Testis (tissue), 2 donors: ENCODE measurements at regions not wholly inside any gene's neighbourhood (a gene's known extent, or its start where the extent isn't known, plus 50 kb on each side); places are given as distances from the start of the nearest gene placed in this dataset.

Source experiments
- DNase-seq: peaks from one replicate; pipeline ENCODE4 v3.0.0-alpha.2; 2019
- H3K27ac ChIP-seq, 2 donors: fragments of 200-600 bp; sonication (generic); one replicate each; pipeline ENCODE4 v1.5.1; 2019
- H3K27me3 ChIP-seq: fragments of 200-600 bp; sonication (generic); one replicate; pipeline ENCODE4 v1.5.1; 2019
- H3K36me3 ChIP-seq: fragments of 200-600 bp; sonication (generic); one replicate; pipeline ENCODE4 v1.5.1; 2017; ENCODE audit warnings: low read depth; ENCODE audit errors: missing control alignments
- H3K4me1 ChIP-seq: fragments of 200-600 bp; sonication (generic); one replicate; pipeline ENCODE4 v1.5.1; 2019
- H3K4me3 ChIP-seq, 2 donors: fragments of 200-600 bp; sonication (generic); one replicate each; pipeline ENCODE4 v1.5.1; 2017 to 2019
- H3K9me3 ChIP-seq: fragments of 200-600 bp; sonication (generic); one replicate; pipeline ENCODE4 v1.5.1; 2017
- POLR2A ChIP-seq: fragments of 450-650 bp; IDR thresholded peaks from one replicate; pipeline ENCODE4 v1.6.1; 2017; ENCODE audit warnings: antibody characterized with exemption, mild to moderate bottlenecking, moderate library complexity
- WGBS, 2 donors: methylation state at CpG; one replicate each; pipeline ENCODE4 v1.1.5; 2018; 5-methylcytosine and 5-hydroxymethylcytosine counted together
- intact Hi-C: fragments of 100-400 bp; cut with DNase I; formaldehyde crosslinking; loops from one replicate; pipeline ENCODE4 v1.15.1; 2023; ENCODE audit warnings: low total_unique reads
- TF ChIP-seq, protein P1 (sequence below), 3 experiments: fragments of 450-650 bp in 2 of 3; fragments of 200-600 bp in 1 of 3; sonication (generic) in 1 of 3; IDR thresholded peaks; one replicate each; pipeline ENCODE4 v1.5.1; 2016 to 2019; ENCODE audit warnings: antibody characterized with exemption in 3 of 3, mild to moderate bottlenecking in 2 of 3, moderate library complexity in 1 of 3

- intact Hi-C loops, result no loop called here
- peaks cover 5% of the 10 kb centered on the region for H3K4me1 ChIP-seq
Measured at GRCh38 chr22:48320048-48320682, 1507.5 kb downstream of the BRD1 start.

DNA sequence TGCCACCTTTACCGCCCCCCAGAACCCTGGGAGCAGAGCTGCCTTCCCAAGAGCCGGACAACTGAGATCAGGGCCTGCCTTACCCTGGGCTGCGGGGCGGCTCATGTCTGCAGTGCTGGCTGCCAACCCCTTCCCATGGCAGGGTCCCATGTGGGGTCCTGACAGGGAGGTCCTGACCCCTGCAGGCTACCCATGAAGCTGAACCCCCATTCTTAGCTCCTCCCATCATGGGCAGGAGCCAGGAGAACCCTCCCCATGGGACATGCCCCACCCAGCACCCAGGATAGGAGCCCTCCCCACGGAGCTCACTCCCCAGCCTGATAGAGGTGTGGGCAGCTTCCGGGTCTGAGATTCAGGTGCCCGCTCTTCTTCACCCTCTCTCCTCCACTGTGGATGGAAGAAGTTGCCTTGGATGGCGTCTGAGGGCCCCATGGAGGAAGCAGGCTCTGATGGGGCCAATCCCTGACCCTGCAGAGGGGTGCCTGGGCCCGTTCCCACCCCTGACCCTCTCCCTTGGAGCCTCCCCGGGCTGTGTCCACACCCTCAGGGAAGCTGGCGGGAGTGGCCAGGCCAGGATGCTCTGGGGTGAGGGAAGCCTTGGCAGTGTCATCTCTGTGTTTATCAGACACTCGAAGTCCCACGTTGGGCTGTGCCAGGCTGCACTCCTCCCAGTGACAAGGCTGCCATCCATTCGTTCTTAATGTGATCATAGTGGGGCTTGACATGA is 1508.2 kb downstream of the BRD1 start:
- no peak overlapping the region for H3K27ac ChIP-seq
- WGBS, 2 donors, result 82 to 86% methylated on average over 6 to 14 of the region's 14 CpGs
- peaks cover 5% of the 10 kb centered on the region for H3K4me1 ChIP-seq

More at GRCh38 chr22:48320048-48320682, 1507.5 kb downstream of the BRD1 start:
- TF ChIP-seq POLR2A, result no peak
- TF ChIP-seq, protein P1, sequence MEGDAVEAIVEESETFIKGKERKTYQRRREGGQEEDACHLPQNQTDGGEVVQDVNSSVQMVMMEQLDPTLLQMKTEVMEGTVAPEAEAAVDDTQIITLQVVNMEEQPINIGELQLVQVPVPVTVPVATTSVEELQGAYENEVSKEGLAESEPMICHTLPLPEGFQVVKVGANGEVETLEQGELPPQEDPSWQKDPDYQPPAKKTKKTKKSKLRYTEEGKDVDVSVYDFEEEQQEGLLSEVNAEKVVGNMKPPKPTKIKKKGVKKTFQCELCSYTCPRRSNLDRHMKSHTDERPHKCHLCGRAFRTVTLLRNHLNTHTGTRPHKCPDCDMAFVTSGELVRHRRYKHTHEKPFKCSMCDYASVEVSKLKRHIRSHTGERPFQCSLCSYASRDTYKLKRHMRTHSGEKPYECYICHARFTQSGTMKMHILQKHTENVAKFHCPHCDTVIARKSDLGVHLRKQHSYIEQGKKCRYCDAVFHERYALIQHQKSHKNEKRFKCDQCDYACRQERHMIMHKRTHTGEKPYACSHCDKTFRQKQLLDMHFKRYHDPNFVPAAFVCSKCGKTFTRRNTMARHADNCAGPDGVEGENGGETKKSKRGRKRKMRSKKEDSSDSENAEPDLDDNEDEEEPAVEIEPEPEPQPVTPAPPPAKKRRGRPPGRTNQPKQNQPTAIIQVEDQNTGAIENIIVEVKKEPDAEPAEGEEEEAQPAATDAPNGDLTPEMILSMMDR (IDR thresholded peaks at IDR 0.05), result no peak
- WGBS, 2 donors, result 83 to 90% methylated on average over 13 of the region's 13 CpGs
- no peak for DNase-seq
- Histone ChIP-seq H3K27ac (no peak overlapping the region), H3K4me3 (no peak overlapping the region), H3K27me3 (no peaks in the 10 kb centered on the region), H3K9me3 (no peaks in the 10 kb centered on the region), H3K36me3 (no peaks in the 10 kb centered on the region)

GRCh38 chr22:48318575-48319320 is 1508.9 kb downstream of the BRD1 start:
- Histone ChIP-seq H3K4me1 (peaks cover 5% of the 10 kb centered on the region), H3K27ac (no peak overlapping the region), H3K36me3 (no peaks in the 10 kb centered on the region), H3K4me3 (no peak overlapping the region), H3K9me3 (no peaks in the 10 kb centered on the region), H3K27me3 (no peaks in the 10 kb centered on the region)
- 80 to 92% methylated on average over 11 to 12 of the region's 13 CpGs for WGBS, 2 donors
- DNase-seq, result no peak
- TF ChIP-seq, protein P1 (IDR thresholded peaks at IDR 0.05), result no peak
- no peak for TF ChIP-seq POLR2A
- intact Hi-C loops, result no loop called here

More for the DNA sequence above, 1508.2 kb downstream of the BRD1 start:
- no peaks in the 10 kb centered on the region for H3K27me3 ChIP-seq
- no peak overlapping the region for H3K4me3 ChIP-seq
- H3K9me3 ChIP-seq, result no peaks in the 10 kb centered on the region
- no peaks in the 10 kb centered on the region for H3K36me3 ChIP-seq
- intact Hi-C loops, result no loop called here
- TF ChIP-seq, protein P1 (IDR thresholded peaks at IDR 0.05), result no peak
- no peak for TF ChIP-seq POLR2A
- DNase-seq, result no peak

GRCh38 chr22:48318173-48318572 is 1509.5 kb downstream of the BRD1 start:
- DNase-seq, result no peak
- Histone ChIP-seq H3K4me1 (peaks cover 5% of the 10 kb centered on the region), H3K36me3 (no peaks in the 10 kb centered on the region), H3K4me3 (no peak overlapping the region), H3K9me3 (no peaks in the 10 kb centered on the region), H3K27me3 (no peaks in the 10 kb centered on the region), H3K27ac (no peak overlapping the region)
- no peak for TF ChIP-seq POLR2A
- TF ChIP-seq, protein P1 (IDR thresholded peaks at IDR 0.05), result no peak
- intact Hi-C loops, result no loop called here
- 88 to 92% methylated on average over 6 of the region's 6 CpGs for WGBS, 2 donors
